Left ventricle myocardium inferior (tissue), 1 donor: ENCODE measurements at regions not wholly inside any gene's neighbourhood (a gene's known extent, or its start where the extent isn't known, plus 50 kb on each side); places are given as distances from the start of the nearest gene placed in this dataset.

Experiments
- DNase-seq: peaks from one replicate; pipeline ENCODE4 v3.0.0-alpha.2; 2020
- H3K27ac ChIP-seq: fragments of 200-600 bp; replicated peaks from 2 replicates; pipeline ENCODE4 v1.8.0; 2021
- H3K27me3 ChIP-seq: fragments of 200-600 bp; 2 replicates; pipeline ENCODE4 v1.8.0; 2021; ENCODE audit warnings: low read depth
- H3K36me3 ChIP-seq: fragments of 200-600 bp; 2 replicates; pipeline ENCODE4 v1.8.0; 2021
- H3K4me1 ChIP-seq: fragments of 200-600 bp; 2 replicates; pipeline ENCODE4 v1.8.0; 2021
- H3K4me3 ChIP-seq: fragments of 200-600 bp; 2 replicates; pipeline ENCODE4 v1.8.0; 2021; ENCODE audit warnings: mild to moderate bottlenecking, moderate library complexity
- H3K9me3 ChIP-seq: fragments of 200-600 bp; replicated peaks from 2 replicates; pipeline ENCODE4 v1.8.0; 2021
- intact Hi-C: fragments of 100-400 bp; cut with micrococcal nuclease; formaldehyde crosslinking; loops from one replicate; pipeline ENCODE4 v1.11.0; 2022
- TF ChIP-seq, protein P1 (sequence below): fragments of 200-600 bp; IDR thresholded peaks from 2 replicates; pipeline ENCODE4 v1.8.0; 2021; ENCODE audit warnings: antibody characterized with exemption, mild to moderate bottlenecking, borderline replicate concordance
- donor health status: DM: no; HTN: yes; CAD: no; lungs with severe emphysema.

- no peak overlapping the region for H3K27ac ChIP-seq
These were observed 154.7 kb downstream of the PTGER3 start for GRCh38 chr1:70892930-70893329.

GRCh38 chr1:70893381-70893780 is 154.2 kb downstream of the PTGER3 start:
- no peak overlapping the region for H3K27ac ChIP-seq
- H3K36me3 ChIP-seq: no peaks in the 10 kb centered on the region
- H3K27me3 ChIP-seq: no peaks in the 10 kb centered on the region
- intact Hi-C loops: no loop called here
- no peak overlapping the region for H3K4me3 ChIP-seq
- no peaks in the 10 kb centered on the region for H3K9me3 ChIP-seq
- peaks cover 17% of the 10 kb centered on the region for H3K4me1 ChIP-seq
- TF ChIP-seq, protein P1, sequence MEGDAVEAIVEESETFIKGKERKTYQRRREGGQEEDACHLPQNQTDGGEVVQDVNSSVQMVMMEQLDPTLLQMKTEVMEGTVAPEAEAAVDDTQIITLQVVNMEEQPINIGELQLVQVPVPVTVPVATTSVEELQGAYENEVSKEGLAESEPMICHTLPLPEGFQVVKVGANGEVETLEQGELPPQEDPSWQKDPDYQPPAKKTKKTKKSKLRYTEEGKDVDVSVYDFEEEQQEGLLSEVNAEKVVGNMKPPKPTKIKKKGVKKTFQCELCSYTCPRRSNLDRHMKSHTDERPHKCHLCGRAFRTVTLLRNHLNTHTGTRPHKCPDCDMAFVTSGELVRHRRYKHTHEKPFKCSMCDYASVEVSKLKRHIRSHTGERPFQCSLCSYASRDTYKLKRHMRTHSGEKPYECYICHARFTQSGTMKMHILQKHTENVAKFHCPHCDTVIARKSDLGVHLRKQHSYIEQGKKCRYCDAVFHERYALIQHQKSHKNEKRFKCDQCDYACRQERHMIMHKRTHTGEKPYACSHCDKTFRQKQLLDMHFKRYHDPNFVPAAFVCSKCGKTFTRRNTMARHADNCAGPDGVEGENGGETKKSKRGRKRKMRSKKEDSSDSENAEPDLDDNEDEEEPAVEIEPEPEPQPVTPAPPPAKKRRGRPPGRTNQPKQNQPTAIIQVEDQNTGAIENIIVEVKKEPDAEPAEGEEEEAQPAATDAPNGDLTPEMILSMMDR: no peak
- DNase-seq: no peak

More at GRCh38 chr1:70892930-70893329, 154.7 kb downstream of the PTGER3 start:
- intact Hi-C loops: no loop called here
- no peak for DNase-seq
- TF ChIP-seq, protein P1: no peak
- Histone ChIP-seq H3K27me3 (no peaks in the 10 kb centered on the region), H3K4me3 (no peak overlapping the region), H3K4me1 (peaks cover 17% of the 10 kb centered on the region), H3K36me3 (no peaks in the 10 kb centered on the region), H3K9me3 (no peaks in the 10 kb centered on the region)

GRCh38 chr1:70895531-70895930 is 152.1 kb downstream of the PTGER3 start:
- DNase-seq: no peak
- Histone ChIP-seq H3K4me3 (no peak overlapping the region), H3K4me1 (peaks cover 15% of the 10 kb centered on the region), H3K27me3 (no peaks in the 10 kb centered on the region), H3K36me3 (no peaks in the 10 kb centered on the region), H3K9me3 (no peaks in the 10 kb centered on the region), H3K27ac (no peak overlapping the region)
- TF ChIP-seq, protein P1: no peak
- intact Hi-C loops: no loop called here

GRCh38 chr1:70896224-70896623 is 151.4 kb downstream of the PTGER3 start:
- TF ChIP-seq, protein P1: peak; percentile 40
- Histone ChIP-seq H3K36me3 (no peaks in the 10 kb centered on the region), H3K4me1 (peaks cover 8% of the 10 kb centered on the region), H3K9me3 (no peaks in the 10 kb centered on the region), H3K27ac (no peak overlapping the region), H3K4me3 (no peak overlapping the region), H3K27me3 (no peaks in the 10 kb centered on the region)
- intact Hi-C loops: no loop called here
- no peak for DNase-seq

DNA sequence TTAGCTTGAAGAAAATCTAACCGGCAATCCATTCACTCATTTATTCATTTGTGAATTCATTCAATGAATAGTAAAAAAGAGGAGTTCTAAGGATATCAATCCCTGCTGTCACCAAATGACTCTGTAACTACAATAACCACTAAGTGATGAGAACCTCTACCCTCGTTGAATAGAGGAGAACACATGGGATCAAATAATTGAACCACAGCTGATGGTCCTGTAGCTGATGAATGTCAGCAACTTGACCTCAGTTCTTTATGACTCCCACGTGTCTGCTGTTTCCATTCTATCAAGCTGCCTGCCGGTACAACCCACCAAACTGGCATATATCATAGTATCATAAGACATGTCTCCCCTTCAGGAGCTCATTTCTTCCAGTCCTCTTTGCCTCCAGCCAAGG is 150.3 kb downstream of the PTGER3 start:
- no peak for DNase-seq
- Histone ChIP-seq H3K4me3 (no peak overlapping the region), H3K9me3 (no peaks in the 10 kb centered on the region), H3K4me1 (no peaks in the 10 kb centered on the region), H3K36me3 (no peaks in the 10 kb centered on the region), H3K27me3 (no peaks in the 10 kb centered on the region), H3K27ac (no peak overlapping the region)
- intact Hi-C loops: no loop called here
- TF ChIP-seq, protein P1: no peak

- intact Hi-C loops: no loop called here
- DNase-seq: no peak
- Histone ChIP-seq H3K27me3 (no peaks in the 10 kb centered on the region), H3K4me3 (no peak overlapping the region), H3K27ac (no peak overlapping the region), H3K36me3 (no peaks in the 10 kb centered on the region), H3K9me3 (no peaks in the 10 kb centered on the region), H3K4me1 (no peaks in the 10 kb centered on the region)
- TF ChIP-seq, protein P1: no peak
These were observed 147.9 kb downstream of the PTGER3 start for GRCh38 chr1:70899735-70900134.
